Kidney capillary endothelial cell (primary cell): ENCODE measurements at regions not wholly inside any gene's neighbourhood (a gene's known extent, or its start where the extent isn't known, plus 50 kb on each side); places are given as distances from the start of the nearest gene placed in this dataset.
"Not testable (repeated sequence)": the region's sequence is repeated elsewhere in the genome, so short reads cannot be mapped to it uniquely, and the experiment has no call there.

ENCODE experiments used
- DNase-seq: peaks from one replicate; pipeline ENCODE4 v3.0.0-alpha.2; 2018; ENCODE audit warnings: low spot score

- DNase-seq = no peak
These were observed 1107.6 kb upstream of the SLC39A10 start for GRCh38 chr2:194549387-194549786.

GRCh38 chr2:194545978-194546377 lies 1111.0 kb upstream of the SLC39A10 start:
- DNase-seq = no peak

- DNase-seq = no peak
These were observed 1117.6 kb upstream of the SLC39A10 start for GRCh38 chr2:194539425-194539824.

GRCh38 chr2:194526121-194526520 lies 1130.9 kb upstream of the SLC39A10 start:
- no peak for DNase-seq

- DNase-seq = no peak
These were observed 1142.7 kb upstream of the SLC39A10 start for GRCh38 chr2:194514281-194514680.

- not testable (repeated sequence) for DNase-seq
These were observed 1146.0 kb upstream of the SLC39A10 start for GRCh38 chr2:194511070-194511469.

GRCh38 chr2:194504876-194505275 lies 1152.2 kb upstream of the SLC39A10 start:
- DNase-seq = not testable (repeated sequence)

- DNase-seq = no peak
These were observed 1162.0 kb upstream of the SLC39A10 start for GRCh38 chr2:194495046-194495445.

- DNase-seq = no peak
These were observed 1162.6 kb upstream of the SLC39A10 start for GRCh38 chr2:194494401-194494800.

- no peak for DNase-seq
These were observed 1165.5 kb upstream of the SLC39A10 start for GRCh38 chr2:194491409-194492115.

- DNase-seq = no peak
These were observed 1170.7 kb upstream of the SLC39A10 start for GRCh38 chr2:194486326-194486725.

GRCh38 chr2:194483041-194483440 lies 1174.0 kb upstream of the SLC39A10 start:
- no peak for DNase-seq

GRCh38 chr2:194465641-194466040 lies 1191.4 kb upstream of the SLC39A10 start:
- no peak for DNase-seq

- no peak for DNase-seq
These were observed 1191.9 kb upstream of the SLC39A10 start for GRCh38 chr2:194464964-194465638.

GRCh38 chr2:194462883-194463282 lies 1194.1 kb upstream of the SLC39A10 start:
- not testable (repeated sequence) for DNase-seq

- DNase-seq = no peak
These were observed 1201.7 kb upstream of the SLC39A10 start for GRCh38 chr2:194455358-194455757.

- DNase-seq = no peak
These were observed 1204.5 kb upstream of the SLC39A10 start for GRCh38 chr2:194452504-194452903.

- DNase-seq = no peak
These were observed 1211.8 kb upstream of the SLC39A10 start for GRCh38 chr2:194445226-194445625.

GRCh38 chr2:194443926-194444325 lies 1213.1 kb upstream of the SLC39A10 start:
- no peak for DNase-seq

- DNase-seq = no peak
These were observed 1232.3 kb upstream of the SLC39A10 start for GRCh38 chr2:194424683-194425209.

- DNase-seq = no peak
These were observed 1245.8 kb upstream of the SLC39A10 start for GRCh38 chr2:194411221-194411620.

- DNase-seq = no peak
These were observed 1261.2 kb upstream of the SLC39A10 start for GRCh38 chr2:194395818-194396217.

- DNase-seq = no peak
These were observed 1271.7 kb upstream of the SLC39A10 start for GRCh38 chr2:194385376-194385775.
